ENCODE measurements at regions not wholly inside any gene's neighbourhood (a gene's known extent, or its start where the extent isn't known, plus 50 kb on each side); places are given as distances from the start of the nearest gene placed in this dataset.
"Not testable (repeated sequence)": the region's sequence is repeated elsewhere in the genome, so short reads cannot be mapped to it uniquely, and the experiment has no call there.

GRCh38 chr10:8800426-8800825, 745.9 kb downstream of the GATA3 start:
- DNase-seq (ENCODE audit: low read depth): no peak

GRCh38 chr10:8803992-8804391, 749.5 kb downstream of the GATA3 start:
- no peak for DNase-seq (ENCODE audit: low read depth)

- no peak for DNase-seq (ENCODE audit: low read depth)
Observed at GRCh38 chr10:8810677-8811076, 756.2 kb downstream of the GATA3 start.

GRCh38 chr10:8811201-8811600, 756.7 kb downstream of the GATA3 start:
- no peak for DNase-seq (ENCODE audit: low read depth)

GRCh38 chr10:8815969-8816368, 761.5 kb downstream of the GATA3 start:
- DNase-seq (ENCODE audit: low read depth): no peak

- no peak for DNase-seq (ENCODE audit: low read depth)
Observed at GRCh38 chr10:8817299-8817698, 762.8 kb downstream of the GATA3 start.

- DNase-seq (ENCODE audit: low read depth): no peak
Observed at GRCh38 chr10:8825611-8826010, 771.1 kb downstream of the GATA3 start.

- DNase-seq (ENCODE audit: low read depth): no peak
Observed at GRCh38 chr10:8829592-8829991, 775.1 kb downstream of the GATA3 start.

GRCh38 chr10:8830048-8830447, 775.6 kb downstream of the GATA3 start:
- DNase-seq (ENCODE audit: low read depth): no peak

- no peak for DNase-seq (ENCODE audit: low read depth)
Observed at GRCh38 chr10:8830876-8831275, 776.4 kb downstream of the GATA3 start.

GRCh38 chr10:8835453-8836167, 781.1 kb downstream of the GATA3 start:
- no peak for DNase-seq (ENCODE audit: low read depth)

- no peak for DNase-seq (ENCODE audit: low read depth)
Observed at GRCh38 chr10:8840356-8840755, 785.9 kb downstream of the GATA3 start.

- no peak for DNase-seq (ENCODE audit: low read depth)
Observed at GRCh38 chr10:8844141-8844540, 789.7 kb downstream of the GATA3 start.

- no peak for DNase-seq (ENCODE audit: low read depth)
Observed at GRCh38 chr10:8852546-8852945, 798.1 kb downstream of the GATA3 start.

GRCh38 chr10:8853048-8853447, 798.6 kb downstream of the GATA3 start:
- DNase-seq (ENCODE audit: low read depth): no peak

GRCh38 chr10:8868924-8869323, 814.4 kb downstream of the GATA3 start:
- DNase-seq (ENCODE audit: low read depth): not testable (repeated sequence)

GRCh38 chr10:8873310-8873709, 818.8 kb downstream of the GATA3 start:
- no peak for DNase-seq (ENCODE audit: low read depth)

GRCh38 chr10:8874268-8874667, 819.8 kb downstream of the GATA3 start:
- DNase-seq (ENCODE audit: low read depth): no peak

- no peak for DNase-seq (ENCODE audit: low read depth)
Observed at GRCh38 chr10:8874972-8875371, 820.5 kb downstream of the GATA3 start.

- no peak for DNase-seq (ENCODE audit: low read depth)
Observed at GRCh38 chr10:8876171-8876570, 821.7 kb downstream of the GATA3 start.

- no peak for DNase-seq (ENCODE audit: low read depth)
Observed at GRCh38 chr10:8889538-8889937, 835.0 kb downstream of the GATA3 start.

GRCh38 chr10:8893102-8893501, 838.6 kb downstream of the GATA3 start:
- DNase-seq (ENCODE audit: low read depth): no peak

GRCh38 chr10:8894148-8894547, 839.7 kb downstream of the GATA3 start:
- no peak for DNase-seq (ENCODE audit: low read depth)

GRCh38 chr10:8897769-8898168, 843.3 kb downstream of the GATA3 start:
- no peak for DNase-seq (ENCODE audit: low read depth)
